Central memory CD8-positive, alpha-beta T cell (primary cell): ENCODE measurements at regions not wholly inside any gene's neighbourhood (a gene's known extent, or its start where the extent isn't known, plus 50 kb on each side); places are given as distances from the start of the nearest gene placed in this dataset.
"Not testable (repeated sequence)": the region's sequence is repeated elsewhere in the genome, so short reads cannot be mapped to it uniquely, and the experiment has no call there.

ENCODE experiments used
- ATAC-seq: fragments of 150-1000 bp; cut with Tn5 transposase; replicated peaks from 2 replicates; pipeline ENCODE4 v1.10.0; 2022; ENCODE audit warnings: mild to moderate bottlenecking, moderate FRiP score, moderate number of reproducible peaks; ENCODE audit not compliant: poor library complexity, severe bottlenecking; ENCODE audit errors: extremely low read depth
- DNase-seq, 2 donors: peaks; one replicate each; pipeline ENCODE4 v3.0.0; 2021; ENCODE audit warnings: low spot score in 2 of 2
- H3K27ac Mint-ChIP-seq: one replicate; pipeline ENCODE4 v1.8.0; 2022; ENCODE audit warnings: low read depth, mild to moderate bottlenecking, moderate library complexity, mixed read lengths
- H3K27me3 Mint-ChIP-seq: one replicate; pipeline ENCODE4 v1.8.0; 2022; ENCODE audit warnings: mixed read lengths
- H3K36me3 Mint-ChIP-seq: one replicate; pipeline ENCODE4 v1.8.0; 2022; ENCODE audit warnings: mild to moderate bottlenecking, moderate library complexity, mixed read lengths; ENCODE audit not compliant: insufficient read depth
- H3K4me1 Mint-ChIP-seq: one replicate; pipeline ENCODE4 v1.8.0; 2022; ENCODE audit warnings: mixed read lengths
- H3K4me3 Mint-ChIP-seq: one replicate; pipeline ENCODE4 v1.8.0; 2022; ENCODE audit warnings: mild to moderate bottlenecking, moderate library complexity, mixed read lengths
- H3K9me3 Mint-ChIP-seq: one replicate; pipeline ENCODE4 v1.8.0; 2022; ENCODE audit warnings: mixed read lengths

GRCh38 chr9:87410047-87411005, 87.3 kb upstream of the DAPK1 start:
- H3K9me3 Mint-ChIP-seq, H3K4me3 Mint-ChIP-seq, H3K27ac Mint-ChIP-seq, H3K4me1 Mint-ChIP-seq, ATAC-seq, DNase-seq, H3K36me3 Mint-ChIP-seq: not testable (repeated sequence)
- peaks cover 36% of the 10 kb centered on the region for H3K27me3 Mint-ChIP-seq

- H3K4me3 Mint-ChIP-seq: no peak overlapping the region
- no peak overlapping the region for H3K27ac Mint-ChIP-seq
- H3K36me3 Mint-ChIP-seq: no peaks in the 10 kb centered on the region
- no peak for DNase-seq
- no peaks in the 10 kb centered on the region for H3K4me1 Mint-ChIP-seq
- peaks cover 11% of the 10 kb centered on the region for H3K9me3 Mint-ChIP-seq
- no peak for ATAC-seq
- H3K27me3 Mint-ChIP-seq: peaks cover 41% of the 10 kb centered on the region
Measured at GRCh38 chr9:87420884-87421283, 76.8 kb upstream of the DAPK1 start.

- Mint-ChIP-seq H3K27ac (no peak overlapping the region), H3K9me3 (peaks cover 11% of the 10 kb centered on the region), H3K36me3 (no peaks in the 10 kb centered on the region), H3K4me1 (no peaks in the 10 kb centered on the region), H3K4me3 (no peak overlapping the region), H3K27me3 (peaks cover 41% of the 10 kb centered on the region)
- ATAC-seq: no peak
- no peak for DNase-seq
Measured at GRCh38 chr9:87421734-87422133, 75.9 kb upstream of the DAPK1 start.

GRCh38 chr9:87422999-87423398, 74.7 kb upstream of the DAPK1 start:
- no peak for ATAC-seq
- Mint-ChIP-seq H3K36me3 (no peaks in the 10 kb centered on the region), H3K27me3 (peaks cover 41% of the 10 kb centered on the region), H3K4me3 (no peak overlapping the region), H3K4me1 (no peaks in the 10 kb centered on the region), H3K27ac (no peak overlapping the region), H3K9me3 (peaks cover 11% of the 10 kb centered on the region)
- DNase-seq: no peak

GRCh38 chr9:87423885-87424284, 73.8 kb upstream of the DAPK1 start:
- peaks cover 11% of the 10 kb centered on the region for H3K9me3 Mint-ChIP-seq
- peaks cover 41% of the 10 kb centered on the region for H3K27me3 Mint-ChIP-seq
- not testable (repeated sequence) for DNase-seq, H3K4me3 Mint-ChIP-seq, H3K27ac Mint-ChIP-seq, ATAC-seq, H3K36me3 Mint-ChIP-seq, H3K4me1 Mint-ChIP-seq

- ATAC-seq: no peak
- H3K36me3 Mint-ChIP-seq: no peaks in the 10 kb centered on the region
- peaks cover 41% of the 10 kb centered on the region for H3K27me3 Mint-ChIP-seq
- DNase-seq: no peak
- H3K27ac Mint-ChIP-seq: no peak overlapping the region
- H3K4me1 Mint-ChIP-seq: no peaks in the 10 kb centered on the region
- no peak overlapping the region for H3K4me3 Mint-ChIP-seq
- peaks cover 11% of the 10 kb centered on the region for H3K9me3 Mint-ChIP-seq
Measured at GRCh38 chr9:87425202-87425601, 72.5 kb upstream of the DAPK1 start.

- Mint-ChIP-seq H3K9me3 (peaks cover 11% of the 10 kb centered on the region), H3K27ac (no peak overlapping the region), H3K27me3 (peaks cover 24% of the 10 kb centered on the region), H3K4me3 (no peak overlapping the region), H3K4me1 (no peaks in the 10 kb centered on the region), H3K36me3 (no peaks in the 10 kb centered on the region)
- no peak for DNase-seq
- ATAC-seq: no peak
Measured at GRCh38 chr9:87427851-87428506, 69.7 kb upstream of the DAPK1 start.

GRCh38 chr9:87428659-87429058, 69.0 kb upstream of the DAPK1 start:
- ATAC-seq (no peak), DNase-seq (no peak)
- Mint-ChIP-seq H3K27ac (no peak overlapping the region), H3K4me3 (no peak overlapping the region), H3K4me1 (no peaks in the 10 kb centered on the region), H3K9me3 (peaks cover 11% of the 10 kb centered on the region), H3K27me3 (peaks cover 18% of the 10 kb centered on the region), H3K36me3 (no peaks in the 10 kb centered on the region)

GRCh38 chr9:87431837-87432236, 65.8 kb upstream of the DAPK1 start:
- Mint-ChIP-seq H3K4me1 (no peaks in the 10 kb centered on the region), H3K36me3 (no peaks in the 10 kb centered on the region), H3K27me3 (peaks cover 3% of the 10 kb centered on the region), H3K27ac (no peak overlapping the region), H3K4me3 (no peak overlapping the region), H3K9me3 (no peaks in the 10 kb centered on the region)
- DNase-seq: no peak
- ATAC-seq: no peak

- DNase-seq (no peak), ATAC-seq (no peak)
- no peaks in the 10 kb centered on the region for H3K9me3 Mint-ChIP-seq
Measured at GRCh38 chr9:87433853-87434252, 63.8 kb upstream of the DAPK1 start.

GRCh38 chr9:87434366-87434765, 63.3 kb upstream of the DAPK1 start:
- Mint-ChIP-seq H3K4me1 (no peaks in the 10 kb centered on the region), H3K9me3 (no peaks in the 10 kb centered on the region), H3K4me3 (no peak overlapping the region), H3K27me3 (peaks cover 9% of the 10 kb centered on the region), H3K27ac (no peak overlapping the region), H3K36me3 (no peaks in the 10 kb centered on the region)
- no peak for ATAC-seq
- no peak for DNase-seq

More at GRCh38 chr9:87433853-87434252, 63.8 kb upstream of the DAPK1 start:
- no peak overlapping the region for H3K4me3 Mint-ChIP-seq
- peaks cover 9% of the 10 kb centered on the region for H3K27me3 Mint-ChIP-seq
- H3K27ac Mint-ChIP-seq: no peak overlapping the region
- H3K36me3 Mint-ChIP-seq: no peaks in the 10 kb centered on the region
- no peaks in the 10 kb centered on the region for H3K4me1 Mint-ChIP-seq

- ATAC-seq (no peak), DNase-seq (no peak)
- Mint-ChIP-seq H3K4me3 (no peak overlapping the region), H3K36me3 (no peaks in the 10 kb centered on the region), H3K27me3 (peaks cover 9% of the 10 kb centered on the region), H3K27ac (no peak overlapping the region), H3K4me1 (no peaks in the 10 kb centered on the region), H3K9me3 (no peaks in the 10 kb centered on the region)
Measured at GRCh38 chr9:87435189-87435880, 62.3 kb upstream of the DAPK1 start.
